GM12865 (cell line): ENCODE measurements at regions not wholly inside any gene's neighbourhood (a gene's known extent, or its start where the extent isn't known, plus 50 kb on each side); places are given as distances from the start of the nearest gene placed in this dataset.

Experiments
- DNase-seq: peaks from one replicate; pipeline ENCODE4 v3.0.0; 2010; ENCODE audit warnings: low read depth
- H3K4me3 ChIP-seq: 2 replicates; pipeline ENCODE4 v1.5.1; 2011; ENCODE audit warnings: mild to moderate bottlenecking, low read depth, low read length, control low read depth
- CTCF ChIP-seq: IDR thresholded peaks from 2 replicates; pipeline ENCODE4 v1.5.1; 2011; ENCODE audit warnings: low read length, control low read depth, low read depth, inconsistent platforms; ENCODE audit not compliant: insufficient read depth; ENCODE audit errors: missing control alignments

- no peak for DNase-seq
- no peak for TF ChIP-seq CTCF
- no peak overlapping the region for H3K4me3 ChIP-seq
Observed at GRCh38 chr9:117821954-117822353, 117.8 kb downstream of the TLR4 start.

- H3K4me3 ChIP-seq, result no peak overlapping the region
- DNase-seq, result no peak
- TF ChIP-seq CTCF, result no peak
Observed at GRCh38 chr9:117823576-117823975, 119.4 kb downstream of the TLR4 start.

GRCh38 chr9:117825609-117826347, 121.6 kb downstream of the TLR4 start:
- peak; percentile 74 for DNase-seq
- no peak overlapping the region for H3K4me3 ChIP-seq
- TF ChIP-seq CTCF, result no peak

- no peak overlapping the region for H3K4me3 ChIP-seq
- no peak for DNase-seq
- TF ChIP-seq CTCF, result no peak
Observed at GRCh38 chr9:117826837-117827236, 122.6 kb downstream of the TLR4 start.

- no peak for DNase-seq
- H3K4me3 ChIP-seq, result no peak overlapping the region
- no peak for TF ChIP-seq CTCF
Observed at GRCh38 chr9:117827456-117827855, 123.3 kb downstream of the TLR4 start.

GRCh38 chr9:117828466-117828865, 124.3 kb downstream of the TLR4 start:
- no peak for TF ChIP-seq CTCF
- H3K4me3 ChIP-seq, result no peak overlapping the region
- DNase-seq, result no peak

GRCh38 chr9:117835798-117836197, 131.6 kb downstream of the TLR4 start:
- no peak overlapping the region for H3K4me3 ChIP-seq
- no peak for TF ChIP-seq CTCF
- peak; percentile 52 for DNase-seq
